HG03565 (cell line): ENCODE measurements at regions not wholly inside any gene's neighbourhood (a gene's known extent, or its start where the extent isn't known, plus 50 kb on each side); places are given as distances from the start of the nearest gene placed in this dataset.

Experiments
- ATAC-seq: cut with Tn5 transposase; IDR thresholded peaks from one replicate; pipeline ENCODE4 v1.9.1; 2021; ENCODE audit warnings: mild to moderate bottlenecking, moderate library complexity; ENCODE audit not compliant: unreplicated experiment

DNA sequence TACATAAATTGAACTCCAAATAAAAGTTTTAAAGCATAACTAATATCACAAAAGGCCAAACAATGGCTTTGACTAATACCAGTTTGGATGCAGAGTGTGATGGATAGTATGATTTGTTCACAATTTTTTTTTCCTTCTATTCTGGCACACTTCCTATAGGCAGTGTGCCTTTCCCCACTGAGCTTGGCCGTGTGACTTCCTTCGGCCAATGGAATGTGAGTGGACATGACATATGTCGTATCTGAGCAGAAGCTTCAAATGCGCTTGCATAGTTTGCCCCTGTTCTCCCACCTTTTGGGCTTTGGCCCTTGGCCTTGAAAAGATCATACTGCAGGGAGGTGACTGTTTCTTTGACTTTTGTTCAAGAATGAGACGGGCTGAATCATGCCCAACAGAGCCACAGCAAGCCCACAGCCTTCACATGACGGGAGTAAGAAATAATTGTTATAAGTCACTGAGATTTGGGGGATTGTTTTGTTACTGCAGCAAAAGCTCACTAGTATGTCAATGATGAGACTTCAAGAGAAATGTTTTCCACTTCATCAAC is 279.9 kb upstream of the NEBL start:
- ATAC-seq, result no peak

DNA sequence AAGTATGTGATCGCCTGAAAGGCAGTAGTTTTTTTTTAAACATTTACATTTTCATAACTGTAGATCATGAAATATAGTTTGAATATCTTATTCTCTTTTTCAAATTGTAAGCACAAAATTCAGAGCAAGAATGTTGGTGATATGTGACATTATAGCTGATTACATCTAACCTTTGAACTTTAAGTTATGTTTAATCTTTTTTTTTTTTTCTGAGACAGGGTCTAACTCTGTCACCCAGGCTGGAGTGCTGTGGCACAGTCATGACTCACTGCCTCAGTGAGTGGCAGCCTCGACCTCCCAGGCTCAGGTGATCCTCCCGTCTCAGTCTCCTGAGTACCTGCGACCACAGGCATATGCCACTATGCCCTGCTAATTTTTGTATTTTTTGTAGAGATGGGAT is 278.7 kb upstream of the NEBL start:
- ATAC-seq, result no peak

DNA sequence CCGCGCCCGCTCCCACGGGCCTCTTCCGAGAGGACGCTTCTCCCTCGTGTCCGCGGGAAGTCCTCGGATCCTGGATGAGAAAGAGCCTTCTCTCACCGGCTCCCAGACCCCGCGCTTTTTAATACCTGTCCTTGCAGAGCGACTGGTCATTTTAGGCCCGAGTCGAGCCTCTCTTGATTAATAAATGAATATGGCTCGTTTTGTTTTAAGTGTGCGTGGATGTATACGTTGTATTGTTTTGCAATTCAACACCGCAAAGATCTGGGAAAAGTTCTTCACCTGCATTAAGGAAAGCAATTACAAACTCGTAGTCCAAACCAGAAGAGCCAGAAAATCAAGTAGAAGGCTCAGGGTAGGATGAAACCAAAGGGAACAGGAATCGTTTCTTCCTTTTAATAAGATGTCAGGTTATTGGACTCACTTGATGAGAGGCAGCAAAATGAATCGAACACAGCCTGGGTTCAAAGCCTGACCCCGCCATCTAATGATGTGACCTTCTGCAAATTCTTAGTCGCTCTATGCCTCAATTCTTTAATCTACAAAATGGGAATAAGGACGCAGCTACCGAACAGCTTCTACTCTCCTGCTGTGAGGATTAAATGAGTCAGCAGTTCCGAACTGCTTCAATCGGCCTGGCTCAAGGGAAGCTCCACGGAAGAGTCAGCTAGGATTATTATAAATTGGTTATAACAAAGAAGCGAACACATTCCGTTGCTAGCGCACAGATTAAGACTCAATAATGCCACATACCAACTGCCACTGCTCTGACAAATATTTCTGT is 277.8 kb upstream of the NEBL start:
- no peak for ATAC-seq

DNA sequence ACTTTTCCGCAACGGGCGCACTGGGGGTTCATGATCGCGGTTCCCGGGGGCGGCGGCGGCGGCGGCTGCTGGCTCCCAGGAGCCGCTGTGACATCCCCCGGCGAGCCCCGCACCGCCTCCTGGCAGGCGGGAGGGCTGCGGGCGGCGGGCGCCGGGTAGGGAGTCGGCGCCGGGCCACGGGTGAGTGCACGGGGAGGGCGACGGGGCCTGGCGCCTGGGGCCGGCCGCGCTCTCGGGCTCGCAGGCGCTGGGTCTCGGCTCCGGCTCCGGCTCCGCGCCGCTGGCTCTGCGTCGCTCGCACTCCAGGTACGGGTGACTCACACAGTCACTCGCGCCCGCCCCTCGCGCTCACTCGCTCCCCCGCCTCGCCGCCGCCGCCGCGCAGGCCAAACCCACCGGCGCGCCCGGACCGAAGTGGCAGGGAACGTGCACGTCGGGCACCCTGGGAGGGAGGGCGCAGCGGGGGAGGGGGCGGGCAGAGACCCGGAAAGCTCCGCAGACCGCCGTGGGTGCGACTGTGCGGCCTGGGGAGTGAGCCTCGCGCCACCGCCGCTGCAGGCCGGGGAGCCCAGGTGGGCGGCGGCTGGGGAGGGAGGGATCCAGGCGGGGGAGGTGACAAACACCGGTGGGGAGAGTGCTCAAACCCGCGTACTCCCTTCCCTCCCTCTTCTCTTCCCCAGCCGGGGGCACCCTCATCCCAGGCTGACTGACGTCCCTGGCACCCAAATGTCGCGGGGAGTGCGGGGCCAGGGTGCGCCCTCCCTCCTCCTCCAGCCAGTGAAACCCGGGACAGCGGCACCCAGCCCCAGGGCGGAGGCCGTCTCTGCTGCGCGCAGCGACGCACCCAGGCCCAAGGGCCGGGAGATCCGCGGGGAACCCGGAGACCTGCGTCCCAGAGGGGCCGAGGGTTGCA is 276.9 kb upstream of the NEBL start:
- ATAC-seq, result no peak

DNA sequence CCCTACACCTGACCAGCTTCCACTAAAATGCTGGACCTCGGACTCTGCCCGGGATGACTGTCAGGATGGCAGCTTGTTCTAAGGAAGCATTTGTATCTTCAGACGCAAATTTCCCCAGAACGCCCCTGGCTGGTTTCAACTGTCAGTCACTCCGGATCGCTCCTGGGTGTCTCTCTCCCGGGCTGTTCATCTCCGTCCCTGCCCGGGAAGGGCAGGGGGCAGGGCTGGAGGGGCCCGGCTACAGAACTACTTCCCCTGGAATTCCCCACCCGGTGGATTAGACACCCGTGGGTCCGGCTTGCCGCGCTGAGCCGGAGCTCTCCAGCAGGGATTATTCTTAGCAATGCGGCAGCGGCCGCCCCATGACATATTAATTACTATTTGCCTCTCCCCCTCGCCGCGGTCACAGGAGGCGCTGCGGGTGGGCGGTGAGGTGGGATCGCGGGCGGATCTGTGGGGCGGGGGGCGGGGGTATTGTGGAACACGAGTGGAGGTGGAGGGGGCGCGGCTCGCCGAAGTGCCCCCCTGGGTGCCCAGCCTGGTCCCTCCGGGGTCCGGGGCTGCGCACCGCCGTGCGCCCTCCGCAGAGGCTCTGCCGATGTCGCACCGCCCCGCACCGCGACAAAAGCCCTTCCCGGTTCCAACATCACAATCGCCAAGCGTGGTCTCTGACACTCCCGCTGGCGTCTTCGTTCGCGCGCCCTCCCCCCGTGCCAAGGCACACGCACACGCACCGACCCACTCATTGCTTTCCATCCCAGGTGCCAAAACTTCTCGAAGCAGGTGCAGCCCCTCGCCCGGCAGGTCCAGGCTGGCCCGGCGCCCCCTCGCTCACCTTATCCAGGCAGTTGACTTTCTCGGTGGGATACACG is 276.1 kb upstream of the NEBL start:
- ATAC-seq, result no peak

DNA sequence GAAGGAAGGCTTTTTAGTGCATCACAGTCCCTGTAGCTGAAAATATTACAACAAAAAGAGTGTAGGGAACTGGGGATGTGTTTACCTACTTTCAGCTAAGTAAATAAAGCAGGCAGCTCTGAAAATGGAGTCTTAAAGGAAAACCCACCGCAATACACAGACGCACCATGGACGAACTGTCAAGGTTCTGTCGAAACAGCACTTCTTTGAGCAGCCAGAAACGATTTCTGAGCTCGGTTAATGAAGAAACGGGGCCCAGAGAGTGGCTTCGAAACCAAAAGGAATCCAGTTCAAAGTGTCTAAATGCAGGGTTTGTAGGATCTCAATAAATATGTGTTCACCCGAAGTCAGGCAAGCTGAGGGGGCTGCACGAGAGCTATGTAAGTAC is 275.4 kb upstream of the NEBL start:
- ATAC-seq, result no peak

DNA sequence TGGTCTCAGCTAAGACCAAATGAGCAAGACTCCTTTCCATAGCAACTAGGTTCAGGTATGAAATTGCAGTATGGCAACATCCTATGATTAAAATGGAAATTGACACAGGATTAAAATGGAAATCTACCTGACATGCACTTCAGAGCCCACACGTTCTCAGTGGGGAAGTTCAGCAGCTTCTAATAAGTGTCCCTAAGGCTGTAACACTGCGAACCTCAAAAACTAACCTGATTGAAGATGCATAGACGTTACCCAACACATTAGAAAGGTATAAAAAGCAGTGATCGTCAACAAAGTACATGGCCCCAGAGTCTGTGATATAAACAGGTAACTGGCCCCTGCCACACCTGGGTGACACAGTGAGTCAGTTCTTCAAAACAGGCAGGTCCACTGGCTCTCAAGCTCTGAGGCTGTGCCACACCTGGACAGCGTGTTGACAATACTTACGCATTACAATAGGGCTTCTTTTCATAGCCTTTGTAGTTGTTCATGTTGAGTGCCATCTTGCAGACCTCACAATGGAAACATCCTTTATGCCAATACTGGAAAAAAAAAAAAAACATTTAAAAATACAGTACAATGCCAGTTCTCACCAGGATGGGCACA is 274.9 kb upstream of the NEBL start:
- no peak for ATAC-seq

DNA sequence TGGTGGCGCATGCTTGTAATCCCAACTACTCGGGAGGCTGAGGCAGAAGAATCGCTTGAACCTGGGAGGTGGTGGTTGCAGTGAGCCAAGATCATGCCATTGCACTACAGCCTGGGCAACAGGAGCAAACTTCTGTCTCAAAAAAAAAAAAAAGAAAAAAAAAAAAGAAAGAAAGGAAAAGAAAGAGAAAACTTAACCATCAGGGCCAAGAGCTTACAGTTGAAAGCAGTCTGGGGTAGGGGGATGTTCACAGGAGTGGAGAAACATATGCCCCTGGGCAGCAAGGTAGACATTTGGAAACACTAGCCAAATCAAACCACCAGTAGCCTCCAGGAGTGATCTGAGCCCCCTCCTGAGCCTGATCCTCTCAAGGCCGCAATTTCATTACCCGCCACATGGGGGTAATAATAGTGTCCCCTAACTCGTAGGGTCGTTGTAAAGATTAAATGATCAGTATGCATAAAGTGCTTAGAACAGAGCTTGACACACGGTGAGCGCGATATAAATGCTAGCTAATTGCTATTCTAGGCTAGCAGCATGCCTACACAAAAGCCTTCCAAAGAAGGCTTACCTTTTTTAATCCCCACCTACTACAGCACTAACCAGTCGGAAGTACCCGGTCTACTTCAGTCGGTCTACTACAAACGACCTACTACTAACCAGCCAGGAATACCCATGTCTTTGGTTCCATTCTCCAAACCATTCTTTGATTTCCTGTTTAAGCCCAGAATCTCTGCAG is 274.3 kb upstream of the NEBL start:
- ATAC-seq, result no peak

DNA sequence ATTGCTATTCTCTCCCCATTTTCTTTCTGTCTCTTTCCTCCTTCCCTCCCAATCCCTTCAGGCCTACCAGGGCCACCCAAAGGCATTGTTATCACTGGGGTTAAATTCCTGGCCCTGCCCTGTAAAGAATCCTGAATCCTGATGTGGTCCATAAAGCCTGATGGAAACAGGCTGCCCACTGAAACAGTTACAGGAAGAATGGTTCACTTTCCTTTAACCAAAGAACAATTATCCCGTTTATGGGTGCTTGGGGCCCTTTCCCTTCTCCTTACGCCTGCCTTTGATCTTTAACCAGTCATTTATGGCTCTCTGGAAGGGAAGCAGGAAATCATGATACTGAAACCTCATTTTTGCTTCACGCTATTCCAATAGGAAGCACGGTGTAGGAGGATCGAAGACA is 273.1 kb upstream of the NEBL start:
- no peak for ATAC-seq

DNA sequence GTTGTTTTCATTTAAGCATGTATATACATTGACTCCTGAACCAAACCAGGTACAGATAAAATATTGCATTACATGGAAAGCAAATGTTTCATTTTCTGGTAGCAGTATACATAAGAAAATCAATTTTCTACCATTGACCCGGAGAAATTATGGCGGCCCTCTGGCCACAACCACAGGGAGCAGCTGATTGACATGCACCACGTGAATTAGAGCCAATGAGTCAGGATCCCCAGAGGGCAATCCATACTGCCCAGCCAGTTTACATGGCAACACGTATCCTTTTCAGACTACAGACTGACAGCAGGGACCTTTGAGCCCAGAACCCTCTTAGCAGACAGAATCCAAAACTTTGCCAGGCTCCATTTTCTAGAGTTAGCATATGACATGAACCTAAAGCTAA is 272.2 kb upstream of the NEBL start:
- no peak for ATAC-seq

DNA sequence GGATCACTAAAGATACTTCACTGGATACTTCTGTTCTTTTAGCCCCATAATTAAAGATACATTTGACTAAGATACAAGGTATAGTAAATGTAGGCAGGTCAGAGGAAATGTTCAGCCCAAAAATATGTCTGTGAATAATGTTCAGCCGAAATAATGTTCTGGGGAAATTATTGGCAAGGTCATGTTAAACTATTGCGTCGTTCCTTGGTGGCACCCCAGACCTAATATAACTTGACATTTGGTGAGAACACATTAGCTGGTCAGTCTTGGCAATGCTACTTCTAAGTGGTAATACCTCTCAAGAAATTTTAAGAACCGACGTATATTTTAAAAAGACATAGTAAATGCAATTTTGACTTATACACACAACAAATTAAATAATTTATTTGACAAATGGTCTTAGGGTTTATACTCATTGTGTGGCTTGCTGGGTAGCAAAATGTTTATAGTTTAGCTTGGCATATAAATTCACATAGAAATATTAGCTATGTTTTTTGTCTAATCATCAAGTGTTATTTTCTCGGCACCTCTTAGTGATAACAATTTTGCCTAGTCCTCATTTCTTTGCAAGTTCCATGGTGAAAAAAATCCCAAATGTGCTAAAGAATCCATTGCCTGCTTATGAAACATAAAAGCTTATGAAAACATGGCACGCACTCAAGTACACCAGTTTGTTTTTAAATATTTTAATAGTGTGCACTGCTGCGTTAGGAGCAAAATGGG is 270.3 kb upstream of the NEBL start:
- ATAC-seq, result no peak

DNA sequence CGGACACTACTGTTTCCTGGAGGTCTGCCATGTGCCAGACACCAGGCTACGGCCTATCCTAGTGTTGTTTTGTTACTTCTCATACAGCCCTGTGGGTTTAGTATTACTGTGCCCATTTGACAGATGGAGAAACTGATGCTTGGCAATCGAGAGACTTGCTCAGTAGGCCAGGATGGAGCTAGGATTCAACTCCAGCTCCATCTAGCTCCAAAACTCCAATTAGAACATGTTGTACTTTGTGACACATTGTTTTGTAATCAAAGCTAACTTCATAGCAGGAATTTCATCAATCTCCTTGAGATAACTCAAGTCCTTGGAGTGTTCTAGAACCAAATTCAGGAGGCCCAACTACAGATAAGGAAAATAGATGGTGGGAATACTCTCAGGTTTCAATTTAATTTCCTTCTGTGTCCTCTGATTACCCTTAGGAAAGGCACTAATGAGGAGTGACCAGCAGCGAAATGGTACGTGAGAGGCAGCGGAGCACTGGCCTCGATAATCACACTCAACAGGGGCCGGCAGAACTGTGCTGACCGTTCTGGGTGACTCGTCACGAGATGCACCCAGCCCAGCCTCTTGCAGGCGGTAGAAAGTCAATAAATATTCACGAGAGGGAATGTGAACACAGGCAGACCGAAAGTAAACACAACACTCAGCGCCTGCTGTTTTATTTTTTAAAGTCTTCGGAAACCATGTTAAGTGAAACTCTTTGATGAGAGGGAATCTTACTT is 269.6 kb upstream of the NEBL start:
- no peak for ATAC-seq

DNA sequence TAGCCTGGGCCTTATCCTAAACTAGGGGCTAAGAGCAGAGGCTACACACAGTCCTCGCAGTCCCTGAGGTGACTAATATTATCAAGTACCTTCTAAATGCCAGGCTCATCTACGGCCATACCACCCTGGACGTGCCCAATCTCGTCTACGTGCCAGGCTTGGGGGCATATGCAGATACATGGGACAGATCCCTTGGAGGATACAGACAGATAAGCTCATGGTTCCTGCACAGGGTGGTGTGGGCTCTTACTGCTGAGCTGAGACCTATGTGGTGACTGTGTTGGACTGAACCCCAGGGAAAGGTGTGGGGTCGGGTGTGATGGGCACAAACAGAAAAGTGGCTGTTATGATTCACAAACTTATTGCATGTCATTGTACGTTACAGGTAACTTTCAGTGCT is 268.4 kb upstream of the NEBL start:
- ATAC-seq, result no peak

DNA sequence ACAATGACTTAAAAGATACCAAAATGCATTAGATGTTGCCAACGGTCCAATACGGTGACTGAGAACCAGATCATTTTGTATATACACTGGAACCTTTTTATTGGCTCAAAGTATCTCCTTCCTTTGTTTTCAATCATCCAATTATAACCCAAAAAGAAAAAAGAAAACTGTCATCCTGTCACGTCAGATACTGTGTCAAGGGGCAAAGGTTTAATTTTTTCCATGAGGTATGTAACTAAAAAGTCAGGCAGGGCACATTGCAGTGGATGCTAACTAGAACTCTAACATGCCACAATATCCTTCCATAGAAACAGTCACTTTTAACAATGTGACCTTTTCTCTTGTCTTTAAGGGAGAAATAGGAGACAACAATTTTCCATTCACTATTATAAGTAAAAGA is 267.6 kb upstream of the NEBL start:
- ATAC-seq, result no peak

DNA sequence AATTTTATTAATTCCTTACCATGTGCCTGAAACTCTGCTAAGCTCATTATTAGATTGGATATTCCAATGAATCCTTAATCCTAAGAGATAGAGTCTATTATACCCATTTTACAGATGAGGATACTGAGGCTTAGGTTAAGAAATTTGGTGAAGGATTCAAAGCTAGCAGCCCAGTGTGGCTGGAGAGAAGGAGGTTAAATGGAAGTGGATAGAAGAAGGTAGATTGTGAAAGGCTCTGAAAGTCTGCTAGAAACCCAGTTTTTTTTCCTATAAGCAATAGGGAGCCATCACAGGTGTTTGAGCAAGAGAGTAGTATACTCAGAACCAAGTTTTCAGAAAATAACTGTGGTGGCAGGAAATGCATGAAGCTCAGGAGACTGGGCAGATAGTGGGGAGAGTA is 265.8 kb upstream of the NEBL start:
- no peak for ATAC-seq

DNA sequence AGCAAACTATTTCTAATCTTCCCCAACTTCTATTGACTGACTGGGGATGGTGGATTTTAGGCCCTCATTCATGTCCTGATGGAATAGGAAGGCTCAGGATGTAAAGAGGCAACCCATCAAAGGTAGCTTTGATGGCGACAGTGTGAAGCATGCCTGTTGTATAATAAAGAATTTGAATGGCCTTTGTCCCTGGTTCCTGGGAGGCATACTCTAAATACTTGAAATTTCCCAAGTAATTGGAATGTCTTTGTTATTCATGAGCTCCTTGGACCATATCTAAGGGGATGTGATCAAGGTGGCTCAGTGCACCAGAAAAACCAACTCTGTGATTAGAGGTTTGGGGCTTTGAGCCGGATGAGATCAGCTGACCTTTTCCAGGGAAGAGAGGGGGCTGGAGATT is 264.5 kb upstream of the NEBL start:
- ATAC-seq, result no peak

DNA sequence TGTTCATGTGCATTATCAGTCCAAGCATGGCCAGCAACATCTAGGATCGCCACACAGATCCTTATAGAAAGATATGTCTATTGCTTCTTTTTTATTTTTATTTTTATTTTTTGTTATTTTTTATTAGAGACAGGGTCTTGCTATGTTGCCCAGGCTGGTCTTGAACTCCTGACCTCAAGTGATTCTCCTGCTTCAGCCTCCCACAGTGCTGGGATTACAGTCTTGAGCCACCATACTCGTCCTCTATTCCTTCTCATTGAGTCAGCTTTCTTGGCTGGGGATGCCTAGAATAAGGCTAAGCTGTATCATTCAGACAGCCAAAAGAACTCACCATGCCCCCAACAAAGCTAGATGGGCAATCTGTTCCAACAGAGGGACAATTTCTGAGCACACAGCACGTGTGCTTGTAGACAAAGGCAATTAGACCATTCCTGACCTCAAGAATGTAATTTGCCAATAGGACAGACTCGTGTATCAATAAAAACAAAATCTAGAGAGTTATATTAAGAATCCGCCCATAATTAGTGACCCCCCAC is 264.0 kb upstream of the NEBL start:
- ATAC-seq, result no peak

DNA sequence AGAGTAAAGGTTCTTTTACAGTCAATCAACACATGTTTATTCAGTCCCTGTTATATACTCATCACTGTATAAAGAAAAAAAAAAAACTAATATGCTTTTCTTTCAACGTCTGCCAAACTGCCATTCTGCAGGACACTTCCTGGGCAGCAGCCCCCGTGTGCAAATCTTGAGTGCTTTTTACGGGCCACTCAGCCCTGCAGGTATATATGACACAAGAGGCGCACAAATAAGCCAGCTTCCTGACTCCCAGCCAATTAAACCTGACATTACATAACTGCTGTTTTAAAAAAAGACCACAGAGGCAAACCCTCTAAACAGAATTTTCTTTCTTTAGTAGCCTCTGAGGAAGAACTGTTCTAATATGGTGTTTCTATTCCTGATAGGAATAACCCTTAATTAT is 263.0 kb upstream of the NEBL start:
- no peak for ATAC-seq
